Liver (tissue), 8 donors: ENCODE measurements at regions not wholly inside any gene's neighbourhood (a gene's known extent, or its start where the extent isn't known, plus 50 kb on each side); places are given as distances from the start of the nearest gene placed in this dataset.

ENCODE experiments used
- DNase-seq: peaks from one replicate; pipeline ENCODE4 v3.0.0-alpha.2; 2017; ENCODE audit warnings: low spot score
- H3K27ac ChIP-seq, 2 donors: one replicate each; pipeline ENCODE4 v1.7.0; 2013; ENCODE audit warnings: inconsistent platforms in 2 of 2, low read length in 2 of 2, control low read depth in 1 of 2, low read depth in 1 of 2, mild to moderate bottlenecking in 1 of 2
- H3K27me3 ChIP-seq, 4 donors: one replicate each; pipeline versions ENCODE4 v1.6.1 to v1.7.0; 2013; ENCODE audit warnings: low read length in 3 of 4, inconsistent platforms in 1 of 4, mild to moderate bottlenecking in 1 of 4, moderate library complexity in 1 of 4; ENCODE audit not compliant: control insufficient read depth in 4 of 4, insufficient read depth in 4 of 4
- H3K36me3 ChIP-seq, 4 donors: one replicate each; pipeline versions ENCODE4 v1.6.1 to v1.7.0; 2013; ENCODE audit warnings: low read length in 3 of 4, mild to moderate bottlenecking in 3 of 4, low read depth in 1 of 4, moderate library complexity in 1 of 4; ENCODE audit not compliant: control insufficient read depth in 4 of 4, insufficient read depth in 3 of 4
- H3K4me1 ChIP-seq, 4 donors: one replicate each; pipeline versions ENCODE4 v1.6.1 to v1.7.0; 2013; ENCODE audit warnings: low read length in 3 of 4, mild to moderate bottlenecking in 3 of 4, moderate library complexity in 1 of 4; ENCODE audit not compliant: control insufficient read depth in 4 of 4, insufficient read depth in 4 of 4
- H3K4me3 ChIP-seq, 3 donors: one replicate each; pipeline versions ENCODE4 v1.6.1 to v1.7.0; 2013; ENCODE audit warnings: low read length in 3 of 3, control low read depth in 1 of 3, low read depth in 1 of 3, mild to moderate bottlenecking in 1 of 3
- H3K9ac ChIP-seq, 2 donors: one replicate each; pipeline ENCODE4 v1.7.0; 2013; ENCODE audit warnings: low read length in 2 of 2, mild to moderate bottlenecking in 2 of 2, moderate library complexity in 2 of 2, control low read depth in 1 of 2, low read depth in 1 of 2
- H3K9me3 ChIP-seq, 4 donors: one replicate each; pipeline versions ENCODE4 v1.6.1 to v1.7.0; 2013; ENCODE audit warnings: low read length in 3 of 4; ENCODE audit not compliant: control insufficient read depth in 4 of 4
- ATF3 ChIP-seq: IDR thresholded peaks from 2 replicates; pipeline ENCODE4 v1.6.1; 2016; ENCODE audit warnings: antibody characterized with exemption
- CTCF ChIP-seq: fragments of 150-350 bp; IDR thresholded peaks from 2 replicates; pipeline ENCODE4 v1.5.1; 2017; ENCODE audit warnings: improper control_type of control experiment, low read depth, low read length; ENCODE audit not compliant: missing input control
- FOXA1 ChIP-seq: IDR thresholded peaks from 2 replicates; pipeline ENCODE4 v1.6.1; 2016; ENCODE audit warnings: antibody characterized with exemption
- FOXA2 ChIP-seq: IDR thresholded peaks from 2 replicates; pipeline ENCODE4 v1.6.1; 2016; ENCODE audit warnings: antibody characterized with exemption
- HNF4A ChIP-seq, 2 donors: conservative IDR thresholded peaks; 2 replicates each; pipeline ENCODE4 v1.6.1; 2016; ENCODE audit warnings: antibody characterized with exemption in 2 of 2, mild to moderate bottlenecking in 2 of 2
- HNF4G ChIP-seq: IDR thresholded peaks from 2 replicates; pipeline ENCODE4 v1.6.1; 2016; ENCODE audit warnings: antibody characterized with exemption
- NR2F2 ChIP-seq: IDR thresholded peaks from 2 replicates; pipeline ENCODE4 v1.6.1; 2016; ENCODE audit warnings: antibody characterized with exemption
- RAD21 ChIP-seq, 2 donors: IDR thresholded peaks; 2 replicates each; pipeline ENCODE4 v1.6.1; 2016; ENCODE audit warnings: antibody characterized with exemption in 2 of 2, mild to moderate bottlenecking in 2 of 2
- REST ChIP-seq: IDR thresholded peaks from 2 replicates; pipeline ENCODE4 v1.6.1; 2016; ENCODE audit warnings: antibody characterized with exemption, mild to moderate bottlenecking
- RXRA ChIP-seq, 2 donors: IDR thresholded peaks; 2 replicates each; pipeline ENCODE4 v1.6.1; 2017 to 2018; ENCODE audit warnings: antibody characterized with exemption in 2 of 2, mild to moderate bottlenecking in 1 of 2
- SP1 ChIP-seq: IDR thresholded peaks from 2 replicates; pipeline ENCODE4 v1.6.1; 2018; ENCODE audit warnings: antibody characterized with exemption, mild to moderate bottlenecking
- TAF1 ChIP-seq: conservative IDR thresholded peaks from 2 replicates; pipeline ENCODE4 v1.6.1; 2016; ENCODE audit warnings: antibody characterized with exemption, mild to moderate bottlenecking
- YY1 ChIP-seq: IDR thresholded peaks from 2 replicates; pipeline ENCODE4 v1.6.1; 2016; ENCODE audit warnings: antibody characterized with exemption, mild to moderate bottlenecking
- WGBS: extraction: QIAGEN DNeasy Blood & Tissue Kit; methylation state at CpG from one replicate; pipeline ENCODE4 v1.1.7; 2013; 5-methylcytosine and 5-hydroxymethylcytosine counted together
- donor health status: healthy.
- donor health status: healthy.
- donor health status: healthy.
- donor health status: healthy.
- donor health status: healthy.

- Histone ChIP-seq H3K9ac (no peak overlapping the region), H3K9me3 (peaks cover 0 to 2% (median 0%) of the 10 kb centered on the region in 4 donors), H3K27ac (no peak overlapping the region), H3K4me1 (no peaks in the 10 kb centered on the region), H3K27me3 (no peaks in the 10 kb centered on the region), H3K36me3 (no peaks in the 10 kb centered on the region), H3K4me3 (no peak overlapping the region)
- DNase-seq, result no peak
- TF ChIP-seq RXRA (IDR thresholded peaks at IDR 0.05) (no peak), CTCF (no peak)
- WGBS, result 87% methylated on average over 7 of the region's 7 CpGs
Measured at GRCh38 chr2:204265681-204266181, 279.5 kb upstream of the PARD3B start.

- no peaks in the 10 kb centered on the region for H3K36me3 ChIP-seq
- 94% methylated on average over 5 of the region's 5 CpGs for WGBS
- H3K9ac ChIP-seq, result no peak overlapping the region
- no peak overlapping the region for H3K4me3 ChIP-seq
- no peak for DNase-seq
- no peak overlapping the region for H3K27ac ChIP-seq
- no peaks in the 10 kb centered on the region for H3K4me1 ChIP-seq
- TF ChIP-seq REST (no peak), HNF4A (conservative IDR thresholded peaks at IDR 0.05) (no peak), TAF1 (no peak), SP1 (no peak), NR2F2 (no peak), CTCF (no peak)
- peaks cover 0 to 2% (median 0%) of the 10 kb centered on the region in 4 donors for H3K9me3 ChIP-seq
- H3K27me3 ChIP-seq, result no peaks in the 10 kb centered on the region
Measured at GRCh38 chr2:204268458-204268857, 276.8 kb upstream of the PARD3B start.

GRCh38 chr2:204268971-204269370 is 276.3 kb upstream of the PARD3B start:
- H3K4me1 ChIP-seq, result no peaks in the 10 kb centered on the region
- H3K9me3 ChIP-seq, result peaks cover 0 to 2% (median 0%) of the 10 kb centered on the region in 4 donors
- DNase-seq, result no peak
- no peak overlapping the region for H3K27ac ChIP-seq
- no peaks in the 10 kb centered on the region for H3K27me3 ChIP-seq
- H3K4me3 ChIP-seq, result no peak overlapping the region
- H3K9ac ChIP-seq, result no peak overlapping the region
- no peaks in the 10 kb centered on the region for H3K36me3 ChIP-seq
- WGBS, result 83% methylated on average over 3 of the region's 3 CpGs
- TF ChIP-seq REST (no peak), HNF4G (no peak), FOXA1 (no peak), FOXA2 (no peak), RAD21 (IDR thresholded peaks at IDR 0.05) (no peak), YY1 (no peak), NR2F2 (no peak), SP1 (no peak), RXRA (IDR thresholded peaks at IDR 0.05) (no peak), CTCF (no peak), ATF3 (no peak)
